PC-3 (cell line): ENCODE measurements at regions not wholly inside any gene's neighbourhood (a gene's known extent, or its start where the extent isn't known, plus 50 kb on each side); places are given as distances from the start of the nearest gene placed in this dataset.

Experiments used
- ATAC-seq: fragments of 200-7000 bp; cut with Tn5 transposase; 2 replicates; pipeline ENCODE4 v1.9.1; 2020; ENCODE audit warnings: mild to moderate bottlenecking, moderate library complexity
- BruUV-seq: library from RNA; stranded (reverse); fragments of 400-500 nt; replicated peaks from 2 replicates; lab custom pipeline; 2021; lab: Mats Ljungman, UMichigan
- CTCF ChIA-PET: fragments of 300-600 bp; sonication (Branson Sonifier 250); formaldehyde crosslinking; loops from one replicate; lab custom pipeline; 2022; ENCODE audit warnings: antibody characterized with exemption; lab: Charles Lee
- POLR2A ChIA-PET: fragments of 300-600 bp; sonication (Branson Sonifier 250); formaldehyde crosslinking; loops from one replicate; lab custom pipeline; 2022; ENCODE audit warnings: antibody characterized with exemption; ENCODE audit not compliant: unreplicated experiment; lab: Charles Lee
- DNase-seq: peaks from one replicate; pipeline ENCODE4 v3.0.0-alpha.2; 2015
- H2AFZ ChIP-seq: fragments of 300-600 bp; sonication (generic); 2 replicates; pipeline ENCODE4 v1.6.0; 2016; ENCODE audit warnings: antibody characterized with exemption, low read length
- H3F3A ChIP-seq: fragments of 300-600 bp; sonication (generic); one replicate; pipeline ENCODE4 v1.6.0; 2017; ENCODE audit warnings: antibody characterized with exemption, low read length, control low read depth, mild to moderate bottlenecking; ENCODE audit not compliant: unreplicated experiment
- H3K27ac ChIP-seq: fragments of 300-600 bp; sonication (generic); 2 replicates; pipeline ENCODE4 v1.5.1; 2016; ENCODE audit warnings: mild to moderate bottlenecking, low read length
- H3K27me3 ChIP-seq: fragments of 300-600 bp; sonication (generic); 2 replicates; pipeline ENCODE4 v1.6.1; 2016; ENCODE audit warnings: low read length, mixed read lengths
- H3K36me3 ChIP-seq: fragments of 300-600 bp; sonication (generic); 2 replicates; pipeline ENCODE4 v1.6.1; 2016; ENCODE audit warnings: low read depth, mixed run types, low read length, mixed read lengths
- H3K4me1 ChIP-seq: fragments of 300-600 bp; sonication (generic); 2 replicates; pipeline ENCODE4 v1.5.1; 2016; ENCODE audit warnings: low read length; ENCODE audit not compliant: insufficient read depth
- H3K4me2 ChIP-seq: fragments of 300-600 bp; sonication (generic); 2 replicates; pipeline ENCODE4 v1.6.0; 2016; ENCODE audit warnings: low read length
- H3K4me3 ChIP-seq: fragments of 300-600 bp; sonication (generic); 2 replicates; pipeline ENCODE4 v1.5.1; 2016; ENCODE audit warnings: mild to moderate bottlenecking, low read length, mixed read lengths
- H3K79me2 ChIP-seq: fragments of 300-600 bp; sonication (generic); 2 replicates; pipeline ENCODE4 v1.6.1; 2017; ENCODE audit warnings: low read length, mixed read lengths
- H3K9ac ChIP-seq: fragments of 300-600 bp; sonication (generic); 2 replicates; pipeline ENCODE4 v1.6.0; 2016; ENCODE audit warnings: mild to moderate bottlenecking, low read length
- H3K9me2 ChIP-seq: fragments of 300-600 bp; sonication (generic); replicated peaks from 2 replicates; pipeline ENCODE4 v1.6.1; 2016; ENCODE audit warnings: mixed run types, low read length, mixed read lengths
- H3K9me3 ChIP-seq: fragments of 300-600 bp; sonication (generic); 2 replicates; pipeline ENCODE4 v1.6.1; 2016; ENCODE audit warnings: low read length, mixed read lengths
- H4K20me1 ChIP-seq: fragments of 300-600 bp; sonication (generic); 2 replicates; pipeline ENCODE4 v1.6.1; 2016; ENCODE audit warnings: low read length, mixed read lengths
- CTCF ChIP-seq: fragments of 300-600 bp; sonication (generic); conservative IDR thresholded peaks from 2 replicates; pipeline ENCODE4 v1.5.1; 2017; ENCODE audit warnings: antibody characterized with exemption, low read depth, mild to moderate bottlenecking, low read length
- EZH2 ChIP-seq: fragments of 300-600 bp; sonication (generic); IDR thresholded peaks from one replicate; pipeline ENCODE4 v1.6.1; 2017; ENCODE audit warnings: antibody characterized with exemption, mild to moderate bottlenecking, low read length; ENCODE audit not compliant: unreplicated experiment
- EZH2phosphoT487 ChIP-seq: fragments of 300-600 bp; sonication (generic); IDR thresholded peaks from 2 replicates; pipeline ENCODE4 v1.6.1; 2018; ENCODE audit warnings: mild to moderate bottlenecking, antibody characterized with exemption, low read length, borderline replicate concordance
- intact Hi-C: fragments of 100-400 bp; cut with micrococcal nuclease; formaldehyde crosslinking; loops from 2 replicates; pipeline ENCODE4 v1.9.0; 2023

GRCh38 chr5:68771732-68772131 is 322.1 kb upstream of the SLC30A5 start:
- ATAC-seq = no peak
- intact Hi-C loops = no loop called here
- H3K79me2 ChIP-seq = no peaks in the 10 kb centered on the region
- H3K4me3 ChIP-seq = no peak overlapping the region
- no peak for DNase-seq
- POLR2A ChIA-PET = no interaction called here
- no peak overlapping the region for H3K4me2 ChIP-seq
- no peaks in the 10 kb centered on the region for H3K9me2 ChIP-seq
- no peaks in the 10 kb centered on the region for H4K20me1 ChIP-seq
- no peaks in the 10 kb centered on the region for H3K9me3 ChIP-seq
- H2AFZ ChIP-seq = no peak overlapping the region
- no peaks in the 10 kb centered on the region for H3K4me1 ChIP-seq
- TF ChIP-seq CTCF (no peak), EZH2 (no peak), EZH2phosphoT487 (no peak)
- no peaks in the 10 kb centered on the region for H3F3A ChIP-seq
- H3K27ac ChIP-seq = no peak overlapping the region
- no peaks in the 10 kb centered on the region for H3K36me3 ChIP-seq
- H3K27me3 ChIP-seq = no peaks in the 10 kb centered on the region
- CTCF ChIA-PET = no interaction called here
- BruUV-seq = no TSS peak
- no peak overlapping the region for H3K9ac ChIP-seq

DNA sequence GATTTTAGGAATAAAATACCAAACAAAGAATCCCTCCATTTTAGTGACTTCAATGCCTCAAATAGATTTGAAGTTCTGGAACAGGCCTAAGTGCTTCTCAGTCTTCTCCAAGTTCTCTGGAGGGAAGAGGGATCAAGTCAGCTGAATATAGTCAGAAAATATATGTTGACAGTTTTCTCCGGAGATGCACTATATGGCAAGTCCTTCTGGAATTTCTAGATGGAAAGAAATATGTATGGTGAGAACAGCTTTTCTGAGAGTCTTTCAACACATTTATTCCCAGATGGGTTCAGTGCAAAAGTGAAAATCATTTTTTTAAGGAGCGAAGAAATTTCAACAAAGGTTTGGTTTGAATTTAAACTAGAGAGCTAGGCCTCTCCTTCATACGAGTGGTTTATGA is 317.4 kb upstream of the SLC30A5 start:
- Histone ChIP-seq H3F3A (no peaks in the 10 kb centered on the region), H3K4me3 (no peak overlapping the region), H3K36me3 (no peaks in the 10 kb centered on the region), H3K9me3 (no peaks in the 10 kb centered on the region), H3K4me2 (no peak overlapping the region), H3K79me2 (no peaks in the 10 kb centered on the region), H3K9me2 (no peaks in the 10 kb centered on the region), H3K27ac (no peak overlapping the region), H3K4me1 (no peaks in the 10 kb centered on the region), H2AFZ (no peak overlapping the region), H3K27me3 (no peaks in the 10 kb centered on the region), H4K20me1 (no peaks in the 10 kb centered on the region), H3K9ac (no peak overlapping the region)
- no peak for DNase-seq
- ATAC-seq = no peak
- intact Hi-C loops = no loop called here
- ChIA-PET POLR2A (no interaction called here), CTCF (no interaction called here)
- TF ChIP-seq EZH2 = no peak
- no peak for TF ChIP-seq EZH2phosphoT487
- no peak for TF ChIP-seq CTCF
- no TSS peak for BruUV-seq

DNA sequence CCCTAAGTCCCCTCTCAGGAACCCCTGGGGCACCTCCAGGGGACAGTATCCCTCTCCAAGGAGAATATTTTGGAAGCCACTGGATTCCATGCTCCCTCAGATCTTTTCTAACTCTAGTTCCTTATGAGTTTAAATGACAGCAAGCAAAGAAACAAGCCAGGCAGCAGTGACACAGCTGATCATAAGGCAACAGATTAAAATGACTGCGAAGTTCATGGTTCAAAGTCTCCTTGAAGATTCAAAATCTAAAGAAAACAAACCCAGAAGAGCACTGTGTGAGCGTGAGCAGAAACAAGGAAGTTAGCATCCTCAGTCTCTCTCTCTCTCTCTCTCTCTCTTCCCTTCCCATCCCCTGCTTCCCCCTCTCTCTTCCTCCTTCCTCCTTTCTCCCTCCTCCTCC is 316.7 kb upstream of the SLC30A5 start:
- ChIA-PET POLR2A (no interaction called here), CTCF (no interaction called here)
- Histone ChIP-seq H3K27ac (no peak overlapping the region), H3K36me3 (no peaks in the 10 kb centered on the region), H3K4me2 (no peak overlapping the region), H3K27me3 (no peaks in the 10 kb centered on the region), H3K9me2 (no peaks in the 10 kb centered on the region), H3K4me1 (no peaks in the 10 kb centered on the region), H3K9me3 (no peaks in the 10 kb centered on the region), H3K4me3 (no peak overlapping the region), H3K9ac (no peak overlapping the region), H3K79me2 (no peaks in the 10 kb centered on the region), H4K20me1 (no peaks in the 10 kb centered on the region), H2AFZ (no peak overlapping the region), H3F3A (no peaks in the 10 kb centered on the region)
- no TSS peak for BruUV-seq
- ATAC-seq (no peak), DNase-seq (no peak)
- TF ChIP-seq EZH2 (no peak), EZH2phosphoT487 (no peak), CTCF (no peak)
- intact Hi-C loops = no loop called here
